OCI-LY7 (cell line): ENCODE measurements at regions not wholly inside any gene's neighbourhood (a gene's known extent, or its start where the extent isn't known, plus 50 kb on each side); places are given as distances from the start of the nearest gene placed in this dataset.
"Not testable (repeated sequence)": the region's sequence is repeated elsewhere in the genome, so short reads cannot be mapped to it uniquely, and the experiment has no call there.

ENCODE experiments used
- CTCF ChIP-seq: fragments of 200-600 bp; sonication (generic); conservative IDR thresholded peaks from 2 replicates; pipeline ENCODE4 v1.5.1; 2014; ENCODE audit warnings: mild to moderate bottlenecking, antibody characterized with exemption, low read length, moderate library complexity, mixed read lengths
- EZH2phosphoT487 ChIP-seq: fragments of 200-600 bp; sonication (generic); IDR thresholded peaks from 2 replicates; pipeline ENCODE4 v1.6.1; 2018; ENCODE audit warnings: low read depth, borderline replicate concordance, mild to moderate bottlenecking, mixed run types, antibody characterized with exemption, low read length, moderate library complexity, mixed read lengths

GRCh38 chr16:60126115-60126514 is 1392.0 kb upstream of the GOT2 start:
- TF ChIP-seq CTCF, EZH2phosphoT487: not testable (repeated sequence)
